ENCODE measurements at regions not wholly inside any gene's neighbourhood (a gene's known extent, or its start where the extent isn't known, plus 50 kb on each side); places are given as distances from the start of the nearest gene placed in this dataset.

DNA sequence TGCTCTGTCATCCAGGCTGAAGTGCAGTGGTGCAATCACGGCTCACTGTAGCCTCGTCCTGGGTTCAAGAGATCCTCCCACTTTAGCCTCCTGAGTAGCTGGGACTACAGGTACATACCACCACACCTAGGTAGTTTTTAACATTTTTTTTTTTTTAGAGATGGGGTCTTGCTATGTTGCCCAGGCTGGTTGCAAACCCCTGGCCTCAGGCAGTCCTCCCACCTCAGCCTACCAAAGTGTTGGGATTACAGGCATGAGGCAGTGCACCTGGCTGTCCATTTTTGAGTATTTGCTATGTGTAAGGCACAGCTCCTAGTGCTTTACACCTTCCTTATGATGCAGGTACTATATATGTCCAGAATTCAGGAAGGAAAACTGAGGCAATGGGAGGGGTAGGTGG lies 138.8 kb upstream of the ZNF536 start:
- Histone ChIP-seq H3K36me3 (ENCODE audit: control insufficient read depth, insufficient read depth, low read length, severe bottlenecking) (no peaks in the 10 kb centered on the region), H3K27me3 (replicated peaks; ENCODE audit: control insufficient read depth, insufficient read depth, low read length) (peaks cover 22% of the 10 kb centered on the region), H3K4me3 (ENCODE audit: low read length) (no peak overlapping the region), H3K9me3 (ENCODE audit: control insufficient read depth, low read length) (no peaks in the 10 kb centered on the region), H3K4me1 (ENCODE audit: control insufficient read depth, insufficient read depth, low read length) (no peaks in the 10 kb centered on the region), H3K9ac (ENCODE audit: low read length) (no peak overlapping the region)
- DNase-seq (ENCODE audit: low read depth): no peak

DNA sequence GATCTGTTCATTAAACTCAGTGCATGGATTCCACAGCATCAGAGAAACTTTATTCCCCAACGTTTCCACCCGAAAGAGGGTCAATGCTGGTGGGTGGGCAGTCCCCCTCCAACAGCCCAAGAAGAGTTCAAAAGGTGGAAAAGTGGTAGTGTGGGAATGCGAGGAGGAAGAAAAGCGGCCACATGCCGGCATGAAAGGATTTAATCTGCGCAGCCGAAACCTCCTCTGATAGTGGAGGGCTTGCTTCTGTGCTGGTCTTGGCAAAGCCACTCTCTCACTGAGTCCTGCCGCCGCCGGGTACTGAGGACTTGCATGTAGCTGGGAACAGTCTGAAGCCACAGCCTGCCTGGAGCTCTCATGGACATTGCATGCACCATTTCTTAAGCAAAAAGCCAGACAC lies 136.2 kb upstream of the ZNF536 start:
- Histone ChIP-seq H3K27me3 (replicated peaks; ENCODE audit: control insufficient read depth, insufficient read depth, low read length) (peaks cover 27% of the 10 kb centered on the region), H3K4me3 (ENCODE audit: low read length) (no peak overlapping the region), H3K4me1 (ENCODE audit: control insufficient read depth, insufficient read depth, low read length) (no peaks in the 10 kb centered on the region), H3K36me3 (ENCODE audit: control insufficient read depth, insufficient read depth, low read length, severe bottlenecking) (no peaks in the 10 kb centered on the region), H3K9ac (ENCODE audit: low read length) (no peak overlapping the region), H3K9me3 (ENCODE audit: control insufficient read depth, low read length) (no peaks in the 10 kb centered on the region)
- DNase-seq (ENCODE audit: low read depth): no peak

DNA sequence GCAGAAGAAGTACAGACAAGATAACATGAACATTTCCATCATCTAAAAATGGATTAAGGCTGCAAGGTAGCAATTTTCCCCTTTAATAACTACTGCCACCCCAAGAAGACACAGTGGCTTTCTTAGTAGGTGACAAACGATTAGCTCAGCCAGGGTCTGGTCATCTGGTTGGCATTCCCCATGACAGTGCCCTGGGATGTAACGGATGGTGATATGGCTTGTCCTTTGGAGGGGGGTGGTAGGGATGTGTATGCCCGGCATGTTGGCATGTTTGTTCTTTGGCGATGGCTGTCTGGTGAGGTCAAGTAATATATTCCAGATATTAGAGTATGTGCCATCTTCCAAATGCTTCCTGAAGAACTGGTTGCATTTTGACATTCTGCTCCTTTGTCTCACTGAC lies 135.6 kb upstream of the ZNF536 start:
- no peak for DNase-seq (ENCODE audit: low read depth)
- H3K4me1 ChIP-seq (ENCODE audit: control insufficient read depth, insufficient read depth, low read length): no peaks in the 10 kb centered on the region
- no peak overlapping the region for H3K9ac ChIP-seq (ENCODE audit: low read length)
- H3K36me3 ChIP-seq (ENCODE audit: control insufficient read depth, insufficient read depth, low read length, severe bottlenecking): no peaks in the 10 kb centered on the region
- H3K4me3 ChIP-seq (ENCODE audit: low read length): no peak overlapping the region
- no peaks in the 10 kb centered on the region for H3K9me3 ChIP-seq (ENCODE audit: control insufficient read depth, low read length)
- H3K27me3 ChIP-seq (replicated peaks; ENCODE audit: control insufficient read depth, insufficient read depth, low read length): peaks cover 23% of the 10 kb centered on the region

DNA sequence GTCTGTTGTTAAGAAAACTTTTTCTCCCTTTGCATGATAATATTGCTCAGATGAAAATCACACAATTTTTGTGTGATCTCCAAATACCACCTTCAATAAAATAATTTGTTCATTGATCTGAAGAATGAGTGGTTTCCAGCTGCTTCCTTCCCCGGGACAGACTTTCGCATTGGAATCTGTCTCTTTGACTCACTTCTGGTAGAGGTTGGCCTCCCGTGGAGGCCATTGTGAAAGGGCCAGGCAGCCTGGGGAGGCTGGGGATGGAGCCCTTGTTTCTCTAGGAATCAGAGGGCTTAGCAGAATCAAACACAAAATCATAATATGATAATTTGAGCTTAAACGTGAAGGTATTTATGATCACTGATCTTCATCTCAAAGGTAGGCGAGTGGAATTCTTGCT lies 135.0 kb upstream of the ZNF536 start:
- Histone ChIP-seq H3K27me3 (replicated peaks; ENCODE audit: control insufficient read depth, insufficient read depth, low read length) (peaks cover 23% of the 10 kb centered on the region), H3K9ac (ENCODE audit: low read length) (no peak overlapping the region), H3K9me3 (ENCODE audit: control insufficient read depth, low read length) (no peaks in the 10 kb centered on the region), H3K36me3 (ENCODE audit: control insufficient read depth, insufficient read depth, low read length, severe bottlenecking) (no peaks in the 10 kb centered on the region), H3K4me3 (ENCODE audit: low read length) (no peak overlapping the region), H3K4me1 (ENCODE audit: control insufficient read depth, insufficient read depth, low read length) (no peaks in the 10 kb centered on the region)
- DNase-seq (ENCODE audit: low read depth): no peak

DNA sequence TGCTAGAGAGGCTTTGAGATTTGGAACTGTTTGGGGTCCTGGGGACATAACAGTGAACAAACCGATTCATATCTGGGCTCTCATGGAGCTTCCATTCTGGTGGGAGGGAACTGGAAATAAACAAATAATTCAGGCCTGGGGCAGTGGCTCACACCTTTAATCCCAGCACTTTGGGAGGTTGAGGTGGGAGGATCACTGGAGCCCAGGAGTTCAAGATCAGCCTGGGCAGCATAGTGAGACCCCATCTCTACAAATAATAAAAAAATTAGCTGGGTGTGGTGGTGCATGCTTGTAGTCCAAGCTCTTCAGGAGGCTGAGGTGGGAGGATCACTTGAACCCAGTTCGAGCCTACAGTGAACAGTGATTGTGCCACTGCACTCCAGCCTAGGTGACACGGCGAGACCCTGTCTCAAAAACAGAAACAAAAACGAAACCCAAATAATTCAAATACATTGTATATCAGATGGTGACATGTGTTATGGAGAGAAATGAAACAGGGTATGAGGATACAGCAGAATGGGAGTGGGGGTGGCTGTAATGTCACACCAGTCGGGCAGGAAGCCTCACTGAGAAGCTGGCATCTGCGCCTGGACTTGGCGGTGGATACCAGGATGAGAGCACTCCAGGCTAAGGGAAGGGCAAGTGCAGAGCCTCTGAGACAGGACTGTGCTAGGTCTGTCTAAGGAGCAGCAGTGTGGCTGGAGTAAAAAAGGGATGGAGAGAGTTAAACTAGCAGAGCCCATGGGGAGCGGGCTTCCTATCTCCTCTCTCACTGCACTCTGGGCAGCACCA lies 131.1 kb upstream of the ZNF536 start:
- no peak overlapping the region for H3K4me3 ChIP-seq (ENCODE audit: low read length)
- peaks cover 6% of the 10 kb centered on the region for H3K27me3 ChIP-seq (replicated peaks; ENCODE audit: control insufficient read depth, insufficient read depth, low read length)
- H3K36me3 ChIP-seq (ENCODE audit: control insufficient read depth, insufficient read depth, low read length, severe bottlenecking): no peaks in the 10 kb centered on the region
- no peaks in the 10 kb centered on the region for H3K9me3 ChIP-seq (ENCODE audit: control insufficient read depth, low read length)
- no peak for DNase-seq (ENCODE audit: low read depth)
- H3K4me1 ChIP-seq (ENCODE audit: control insufficient read depth, insufficient read depth, low read length): no peaks in the 10 kb centered on the region
- H3K9ac ChIP-seq (ENCODE audit: low read length): no peak overlapping the region

DNA sequence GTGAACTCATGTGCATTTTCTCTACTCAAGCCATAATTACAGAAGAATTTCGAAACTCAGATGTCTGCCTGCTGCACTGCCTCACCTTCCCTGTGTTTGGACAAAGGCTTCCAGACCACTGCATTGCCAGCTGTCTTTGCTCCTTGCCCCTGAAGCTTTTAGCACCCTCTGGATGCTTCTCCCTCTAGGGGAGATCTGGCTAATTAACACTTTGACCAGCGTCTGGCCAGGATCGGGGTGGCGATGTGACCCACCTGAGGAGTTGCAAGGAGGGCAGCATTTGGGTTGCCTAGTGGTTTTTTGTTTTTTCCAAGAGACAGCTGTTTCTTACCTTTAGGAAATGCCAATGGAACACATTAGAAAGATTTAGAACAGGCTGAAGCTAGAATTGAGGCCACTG lies 127.7 kb upstream of the ZNF536 start:
- H3K36me3 ChIP-seq (ENCODE audit: control insufficient read depth, insufficient read depth, low read length, severe bottlenecking): no peaks in the 10 kb centered on the region
- no peak for DNase-seq (ENCODE audit: low read depth)
- H3K9me3 ChIP-seq (ENCODE audit: control insufficient read depth, low read length): no peaks in the 10 kb centered on the region

DNA sequence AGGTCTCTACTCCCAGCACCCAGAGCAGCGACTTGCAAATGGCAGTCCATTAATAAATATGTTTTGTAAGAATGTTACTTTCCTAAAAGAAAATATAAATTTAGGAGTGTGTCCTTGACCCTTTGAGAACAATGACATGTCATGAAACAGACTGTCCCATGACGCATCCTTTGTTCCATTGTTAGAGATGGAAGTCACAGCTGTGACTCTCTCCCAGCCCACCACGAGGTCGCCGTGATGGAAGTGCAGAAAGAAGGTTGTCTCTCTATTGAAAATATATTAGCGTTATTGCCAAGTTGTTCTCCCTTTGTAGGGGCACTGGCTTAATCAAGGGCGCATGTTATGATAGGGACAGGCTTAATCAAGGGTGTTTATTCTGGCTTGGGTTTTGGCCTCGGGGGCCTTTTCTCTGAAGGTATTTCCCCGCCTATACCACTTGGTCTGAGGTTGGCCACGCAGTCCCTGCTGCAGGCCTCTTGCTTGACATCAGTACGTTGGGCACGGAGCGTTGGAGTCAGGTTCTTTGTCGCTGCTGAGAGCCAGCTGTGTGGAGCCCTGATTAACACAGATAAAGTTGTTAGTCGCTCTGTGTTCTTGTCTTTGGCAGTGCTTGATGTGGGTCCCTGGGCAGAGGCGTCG lies 126.7 kb upstream of the ZNF536 start:
- Histone ChIP-seq H3K36me3 (ENCODE audit: control insufficient read depth, insufficient read depth, low read length, severe bottlenecking) (no peaks in the 10 kb centered on the region), H3K4me3 (ENCODE audit: low read length) (no peak overlapping the region)

More for the DNA sequence above, 127.7 kb upstream of the ZNF536 start:
- Histone ChIP-seq H3K9ac (ENCODE audit: low read length) (no peak overlapping the region), H3K27me3 (replicated peaks; ENCODE audit: control insufficient read depth, insufficient read depth, low read length) (peaks cover 5% of the 10 kb centered on the region), H3K4me1 (ENCODE audit: control insufficient read depth, insufficient read depth, low read length) (no peaks in the 10 kb centered on the region), H3K4me3 (ENCODE audit: low read length) (no peak overlapping the region)

DNA sequence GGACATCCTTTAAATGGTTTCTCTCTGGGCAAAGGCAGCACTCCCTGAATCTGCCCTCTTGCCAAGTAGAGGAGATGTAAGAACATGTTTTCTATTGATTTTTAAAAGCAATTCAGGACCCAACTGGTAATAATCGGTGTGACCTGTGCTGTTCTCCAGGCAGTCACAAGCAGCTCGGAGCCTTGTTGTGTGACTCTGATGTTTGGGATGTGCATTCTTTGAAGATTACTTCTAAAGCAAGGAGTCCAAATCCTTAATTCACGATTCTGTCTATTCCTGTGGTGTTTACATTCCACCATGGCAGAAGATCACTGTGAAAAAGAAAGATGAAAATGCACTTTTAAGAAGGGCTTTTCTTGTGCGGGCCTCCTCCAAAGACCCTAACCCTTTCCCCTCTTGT lies 122.3 kb upstream of the ZNF536 start:
- DNase-seq (ENCODE audit: low read depth): no peak
- H3K9me3 ChIP-seq (ENCODE audit: control insufficient read depth, low read length): no peaks in the 10 kb centered on the region
- peaks cover 19% of the 10 kb centered on the region for H3K27me3 ChIP-seq (replicated peaks; ENCODE audit: control insufficient read depth, insufficient read depth, low read length)
- H3K4me1 ChIP-seq (ENCODE audit: control insufficient read depth, insufficient read depth, low read length): no peaks in the 10 kb centered on the region
- H3K9ac ChIP-seq (ENCODE audit: low read length): no peak overlapping the region
- H3K36me3 ChIP-seq (ENCODE audit: control insufficient read depth, insufficient read depth, low read length, severe bottlenecking): no peaks in the 10 kb centered on the region
- H3K4me3 ChIP-seq (ENCODE audit: low read length): no peak overlapping the region

More for the DNA sequence above, 126.7 kb upstream of the ZNF536 start:
- peaks cover 10% of the 10 kb centered on the region for H3K27me3 ChIP-seq (replicated peaks; ENCODE audit: control insufficient read depth, insufficient read depth, low read length)
- H3K4me1 ChIP-seq (ENCODE audit: control insufficient read depth, insufficient read depth, low read length): no peaks in the 10 kb centered on the region
- no peak overlapping the region for H3K9ac ChIP-seq (ENCODE audit: low read length)
- no peaks in the 10 kb centered on the region for H3K9me3 ChIP-seq (ENCODE audit: control insufficient read depth, low read length)
- DNase-seq (ENCODE audit: low read depth): no peak

DNA sequence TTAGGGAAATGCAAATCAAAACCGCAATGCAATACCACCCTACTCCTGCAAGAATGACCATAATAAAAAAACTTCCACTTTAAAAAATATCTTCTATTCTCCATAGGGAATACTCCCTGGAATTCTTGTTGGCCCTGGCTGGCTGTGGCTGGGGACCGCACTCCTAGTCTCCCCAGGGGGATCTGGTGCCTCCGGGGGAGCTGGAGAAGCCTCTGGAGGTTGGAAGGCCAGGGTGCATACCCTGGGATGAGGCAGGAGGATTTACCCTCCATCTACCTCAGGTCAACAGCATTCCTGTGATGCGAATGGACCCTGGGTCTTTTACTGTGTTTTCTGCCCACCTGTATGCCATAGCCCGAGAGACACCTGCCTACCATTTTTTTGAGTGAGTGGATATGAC lies 120.0 kb upstream of the ZNF536 start:
- no peaks in the 10 kb centered on the region for H3K4me1 ChIP-seq (ENCODE audit: control insufficient read depth, insufficient read depth, low read length)
- H3K27me3 ChIP-seq (replicated peaks; ENCODE audit: control insufficient read depth, insufficient read depth, low read length): peaks cover 28% of the 10 kb centered on the region
- DNase-seq (ENCODE audit: low read depth): no peak
- no peaks in the 10 kb centered on the region for H3K36me3 ChIP-seq (ENCODE audit: control insufficient read depth, insufficient read depth, low read length, severe bottlenecking)
- no peaks in the 10 kb centered on the region for H3K9me3 ChIP-seq (ENCODE audit: control insufficient read depth, low read length)
- no peak overlapping the region for H3K9ac ChIP-seq (ENCODE audit: low read length)
- H3K4me3 ChIP-seq (ENCODE audit: low read length): no peak overlapping the region

DNA sequence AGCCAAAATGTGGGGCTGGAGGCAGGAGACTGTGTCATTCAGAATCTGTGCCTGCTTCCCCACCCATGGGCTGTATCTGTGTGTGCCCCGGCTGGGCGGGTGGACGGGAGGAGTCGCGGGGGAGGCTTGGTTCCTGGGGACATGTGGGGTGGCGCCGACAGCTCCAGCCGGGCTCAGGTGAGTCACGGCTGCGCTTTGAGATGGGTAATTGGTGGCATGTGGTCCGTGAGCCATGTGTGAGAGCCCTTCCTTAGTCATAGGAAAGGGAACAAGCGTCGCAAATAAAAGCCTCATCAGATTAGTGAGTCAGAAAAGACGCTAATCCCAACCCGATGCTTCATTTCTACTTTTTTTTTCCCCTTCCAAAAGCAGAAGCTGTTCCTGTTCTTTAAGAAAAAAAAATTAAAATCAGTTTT lies 118.6 kb upstream of the ZNF536 start:
- H3K4me3 ChIP-seq (ENCODE audit: low read length): no peak overlapping the region
- peaks cover 34% of the 10 kb centered on the region for H3K27me3 ChIP-seq (replicated peaks; ENCODE audit: control insufficient read depth, insufficient read depth, low read length)
- no peak overlapping the region for H3K9ac ChIP-seq (ENCODE audit: low read length)
- no peaks in the 10 kb centered on the region for H3K9me3 ChIP-seq (ENCODE audit: control insufficient read depth, low read length)
- DNase-seq (ENCODE audit: low read depth): no peak
- no peaks in the 10 kb centered on the region for H3K36me3 ChIP-seq (ENCODE audit: control insufficient read depth, insufficient read depth, low read length, severe bottlenecking)
- H3K4me1 ChIP-seq (ENCODE audit: control insufficient read depth, insufficient read depth, low read length): no peaks in the 10 kb centered on the region

DNA sequence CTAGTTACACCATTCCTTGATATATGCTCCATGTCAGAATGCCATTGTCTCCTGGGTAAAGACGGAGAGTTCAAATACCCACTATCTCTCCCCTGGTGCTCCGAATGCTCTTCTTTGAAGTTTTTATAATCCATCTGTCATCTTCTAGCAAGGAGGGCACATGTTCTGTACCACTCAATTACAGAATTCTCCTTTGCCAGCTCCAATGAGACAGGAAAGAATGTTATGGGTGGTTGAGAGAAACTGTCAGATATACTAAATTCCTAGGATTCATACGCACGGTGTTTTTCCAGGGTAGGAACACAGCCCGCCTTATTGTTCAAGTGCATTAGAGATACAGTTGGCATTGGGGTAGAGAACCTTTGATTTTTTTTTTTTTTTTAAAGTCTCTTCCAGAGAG lies 118.0 kb upstream of the ZNF536 start:
- H3K27me3 ChIP-seq (replicated peaks; ENCODE audit: control insufficient read depth, insufficient read depth, low read length): peaks cover 32% of the 10 kb centered on the region
- no peak overlapping the region for H3K9ac ChIP-seq (ENCODE audit: low read length)
- no peak for DNase-seq (ENCODE audit: low read depth)
- H3K9me3 ChIP-seq (ENCODE audit: control insufficient read depth, low read length): no peaks in the 10 kb centered on the region
- no peak overlapping the region for H3K4me3 ChIP-seq (ENCODE audit: low read length)
- no peaks in the 10 kb centered on the region for H3K36me3 ChIP-seq (ENCODE audit: control insufficient read depth, insufficient read depth, low read length, severe bottlenecking)
- H3K4me1 ChIP-seq (ENCODE audit: control insufficient read depth, insufficient read depth, low read length): no peaks in the 10 kb centered on the region

Data from adipocyte (in vitro differentiated cells).